GM21360 (cell line): ENCODE measurements at regions not wholly inside any gene's neighbourhood (a gene's known extent, or its start where the extent isn't known, plus 50 kb on each side); places are given as distances from the start of the nearest gene placed in this dataset.

Experiments
- ATAC-seq: cut with Tn5 transposase; IDR thresholded peaks from one replicate; pipeline ENCODE4 v1.9.1; 2021; ENCODE audit warnings: mild to moderate bottlenecking, moderate library complexity; ENCODE audit not compliant: unreplicated experiment

- no peak for ATAC-seq
Measured at GRCh38 chr1:38305666-38306065, 259.1 kb upstream of the POU3F1 start.

DNA sequence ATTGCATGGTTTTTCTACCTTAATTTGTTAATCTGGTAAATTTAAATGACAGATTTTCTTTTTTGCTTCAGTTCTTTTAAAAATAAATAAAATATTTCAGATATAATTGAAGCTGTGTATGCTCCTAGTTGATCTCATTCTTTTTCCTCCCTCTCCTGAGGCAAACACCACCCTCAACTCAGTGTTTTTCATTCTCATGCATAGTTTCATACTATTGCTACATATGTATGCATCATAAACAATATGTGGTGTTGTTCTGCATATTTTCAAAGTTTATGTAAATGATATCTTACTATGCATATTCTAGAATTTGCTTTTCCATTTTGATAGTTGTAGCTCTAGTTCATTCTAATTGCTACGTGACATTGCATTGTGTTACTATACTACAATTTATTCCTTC is 257.2 kb upstream of the POU3F1 start:
- ATAC-seq, result no peak

- ATAC-seq, result no peak
Measured at GRCh38 chr1:38301040-38301439, 254.4 kb upstream of the POU3F1 start.

GRCh38 chr1:38300616-38301015 is 254.0 kb upstream of the POU3F1 start:
- no peak for ATAC-seq

- no peak for ATAC-seq
Measured at GRCh38 chr1:38297842-38298241, 251.2 kb upstream of the POU3F1 start.

DNA sequence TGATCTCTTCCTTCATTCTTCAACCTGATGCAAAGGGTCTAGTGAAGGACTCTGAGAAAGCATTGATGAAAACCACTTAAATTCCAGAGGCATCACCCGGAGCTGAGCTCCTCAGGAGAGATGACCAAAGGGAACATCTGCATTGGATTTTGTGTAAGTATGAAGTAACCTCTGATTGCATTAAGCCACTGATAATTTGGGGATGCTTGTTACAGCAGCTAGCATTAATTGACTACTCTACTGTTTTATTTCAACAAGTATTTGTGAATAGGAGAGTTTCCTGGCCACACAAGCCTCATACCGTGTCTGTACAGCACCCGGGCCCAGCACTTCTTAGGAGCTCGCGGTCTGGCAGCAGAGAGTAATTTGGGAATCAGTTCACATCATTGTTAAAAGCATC is 250.7 kb upstream of the POU3F1 start:
- no peak for ATAC-seq

- ATAC-seq, result no peak
Measured at GRCh38 chr1:38296047-38296446, 249.5 kb upstream of the POU3F1 start.

DNA sequence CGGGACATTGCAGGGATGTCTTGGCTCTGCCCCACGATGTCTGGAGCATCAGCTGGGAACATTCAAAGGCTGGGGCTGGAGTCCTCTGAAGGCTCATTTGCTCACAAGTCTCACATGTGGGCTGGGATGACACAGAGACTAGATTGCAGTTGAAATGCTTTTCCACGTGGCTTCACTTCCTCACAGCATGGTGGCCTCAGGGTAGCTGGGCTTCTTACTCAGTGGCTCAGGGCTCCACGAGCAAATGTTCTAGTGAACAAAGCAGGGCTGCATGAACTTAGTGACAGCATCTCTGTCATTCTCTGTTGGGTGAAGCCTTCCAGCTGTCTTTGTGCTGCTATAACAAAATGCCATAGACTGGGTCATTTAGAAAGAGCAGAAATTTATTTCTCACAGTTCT is 247.0 kb upstream of the POU3F1 start:
- no peak for ATAC-seq

DNA sequence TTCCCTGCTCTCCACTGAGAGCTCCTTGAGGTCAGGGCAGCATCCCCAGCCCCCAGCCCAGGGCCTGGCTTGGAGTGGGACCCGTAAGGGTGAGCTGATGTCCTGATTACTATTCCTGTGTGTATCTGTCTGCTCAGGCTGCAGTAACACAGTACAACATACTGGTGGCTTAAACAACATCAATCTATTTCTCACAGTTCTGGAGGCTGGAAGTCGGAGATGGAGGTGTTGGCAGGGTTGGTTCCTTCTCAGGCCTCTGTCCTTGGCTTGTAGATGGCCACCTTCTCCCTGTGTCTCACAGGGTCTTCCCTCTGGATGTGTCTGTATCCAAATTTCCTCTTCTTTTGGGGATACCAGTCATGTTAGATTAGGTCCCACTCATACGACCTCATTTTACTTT is 246.4 kb upstream of the POU3F1 start:
- ATAC-seq, result no peak

- no peak for ATAC-seq
Measured at GRCh38 chr1:38291906-38292521, 245.4 kb upstream of the POU3F1 start.

DNA sequence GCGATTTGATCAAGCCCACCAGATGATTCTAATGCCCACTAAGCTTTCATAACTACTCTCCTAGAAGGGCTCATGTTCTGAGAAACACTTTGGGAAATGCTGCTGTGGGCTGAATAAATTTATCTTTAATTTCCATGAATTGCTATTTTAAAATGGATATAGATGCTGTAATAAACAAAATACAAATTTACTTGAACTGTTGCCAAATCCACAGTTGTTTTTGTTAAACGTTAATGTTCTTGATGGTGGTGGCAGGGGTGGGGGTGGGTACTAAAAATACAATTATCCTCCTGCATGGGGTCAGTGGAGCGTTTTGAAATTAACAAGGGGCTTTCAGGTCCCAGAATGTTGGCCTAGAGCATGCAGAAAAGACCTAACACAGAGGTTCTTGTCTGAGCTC is 244.7 kb upstream of the POU3F1 start:
- ATAC-seq, result no peak

DNA sequence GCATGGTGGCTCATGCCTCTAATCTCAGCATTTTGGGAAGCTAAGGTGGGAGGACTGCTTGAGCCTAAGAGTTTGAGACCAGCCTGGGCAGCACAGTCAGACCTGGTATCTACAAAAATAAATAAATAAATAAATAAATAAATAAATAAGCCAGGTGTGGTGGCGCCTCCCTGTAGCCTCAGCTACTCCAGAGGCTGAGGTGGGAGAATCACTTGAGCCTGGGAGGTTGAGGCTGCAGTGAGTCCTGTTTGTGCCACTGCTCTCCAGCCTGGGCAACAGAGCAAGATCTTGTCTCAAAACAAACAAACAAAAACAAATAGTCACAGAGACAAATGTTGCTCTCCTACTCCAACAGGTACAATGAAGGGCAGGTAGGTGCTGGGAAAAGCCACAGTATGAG is 242.4 kb upstream of the POU3F1 start:
- no peak for ATAC-seq

- ATAC-seq, result no peak
Measured at GRCh38 chr1:38287547-38287946, 241.0 kb upstream of the POU3F1 start.

- ATAC-seq, result no peak
Measured at GRCh38 chr1:38287036-38287435, 240.4 kb upstream of the POU3F1 start.

DNA sequence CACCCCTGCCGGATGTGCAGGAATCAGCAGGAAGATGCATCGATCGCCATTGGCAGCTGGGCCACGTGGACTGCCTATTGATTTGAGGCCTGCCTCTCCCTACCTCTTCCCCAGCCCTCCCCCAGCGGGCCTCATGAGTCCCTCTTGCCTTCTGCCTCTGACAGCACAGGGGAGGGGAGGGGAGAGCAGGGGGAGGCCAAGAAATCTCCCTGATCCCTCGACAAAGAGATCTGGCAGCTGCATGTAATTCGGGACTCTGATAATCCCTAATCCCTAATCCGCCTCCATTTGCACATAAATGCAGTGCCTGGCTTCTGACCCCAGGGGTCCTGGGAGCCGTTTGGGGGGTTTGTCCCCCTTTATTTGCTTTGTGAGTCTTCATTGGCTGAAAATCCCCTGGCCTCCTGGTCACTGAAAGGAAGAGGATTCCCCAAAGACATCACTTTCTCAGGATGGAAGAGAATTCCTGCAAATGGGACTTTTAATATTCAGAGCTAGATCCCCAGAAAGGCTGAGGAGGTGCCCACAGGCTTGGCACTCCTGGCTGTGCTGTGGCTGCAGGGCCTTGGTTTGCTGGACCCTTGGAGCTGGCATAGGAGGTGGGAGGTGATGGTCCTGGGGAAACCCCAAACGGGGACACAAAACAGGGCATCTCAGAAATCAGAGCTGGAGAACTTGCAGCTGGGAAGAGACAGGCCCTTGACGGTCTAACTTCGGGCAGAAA is 239.4 kb upstream of the POU3F1 start:
- no peak for ATAC-seq

DNA sequence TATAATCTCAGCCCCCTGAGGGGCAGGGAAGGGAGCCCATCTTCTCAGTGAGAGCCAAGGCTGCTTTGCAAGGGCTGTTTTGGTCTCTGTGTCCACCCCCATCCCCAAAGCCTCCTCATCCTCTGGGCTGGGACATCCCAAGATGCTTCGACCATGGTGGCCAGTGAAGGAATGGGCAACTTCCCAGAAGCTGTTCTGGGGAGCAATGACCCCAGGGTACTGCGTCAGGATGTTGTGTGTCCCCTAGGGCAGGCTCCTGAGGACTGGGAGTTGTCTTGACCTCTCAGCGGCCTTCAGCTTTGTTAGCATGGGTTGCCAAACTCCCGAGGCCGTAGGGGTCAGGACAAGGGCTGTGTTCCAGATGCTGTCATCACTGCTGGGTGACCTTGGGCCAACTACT is 238.4 kb upstream of the POU3F1 start:
- ATAC-seq, result no peak

- ATAC-seq, result no peak
Measured at GRCh38 chr1:38283696-38284470, 237.3 kb upstream of the POU3F1 start.

- ATAC-seq, result no peak
Measured at GRCh38 chr1:38279148-38279547, 232.6 kb upstream of the POU3F1 start.

- no peak for ATAC-seq
Measured at GRCh38 chr1:38277646-38278045, 231.1 kb upstream of the POU3F1 start.

- no peak for ATAC-seq
Measured at GRCh38 chr1:38275960-38276359, 229.4 kb upstream of the POU3F1 start.

- ATAC-seq, result no peak
Measured at GRCh38 chr1:38274974-38275373, 228.4 kb upstream of the POU3F1 start.

GRCh38 chr1:38273196-38273804 is 226.7 kb upstream of the POU3F1 start:
- no peak for ATAC-seq
